ENCODE measurements at regions not wholly inside any gene's neighbourhood (a gene's known extent, or its start where the extent isn't known, plus 50 kb on each side); places are given as distances from the start of the nearest gene placed in this dataset.

DNA sequence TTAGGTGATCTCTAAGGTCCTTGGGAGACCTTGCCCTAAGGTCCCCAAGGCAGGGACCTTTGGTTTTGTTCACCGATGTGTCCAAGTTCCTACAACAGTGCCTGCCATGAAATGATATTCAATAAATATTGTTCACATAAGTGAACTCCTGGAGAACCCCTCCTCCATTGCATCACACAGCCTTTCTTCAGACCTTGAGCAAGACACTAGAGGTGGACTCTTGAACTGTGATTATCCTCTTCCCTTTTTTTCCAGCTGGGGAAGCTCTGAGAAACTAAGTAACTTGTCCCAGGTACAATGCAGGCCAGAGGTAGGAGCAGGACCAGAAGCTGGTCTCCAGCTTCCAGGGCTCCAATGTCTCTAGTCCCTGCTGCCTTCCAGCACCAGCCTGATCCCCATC is 76.6 kb upstream of the LMO1 start:
- DNase-seq (ENCODE audit: low read depth): no peak
- no peak overlapping the region for H3K4me3 ChIP-seq (ENCODE audit: low read depth, low read length)
- TF ChIP-seq, protein P1, sequence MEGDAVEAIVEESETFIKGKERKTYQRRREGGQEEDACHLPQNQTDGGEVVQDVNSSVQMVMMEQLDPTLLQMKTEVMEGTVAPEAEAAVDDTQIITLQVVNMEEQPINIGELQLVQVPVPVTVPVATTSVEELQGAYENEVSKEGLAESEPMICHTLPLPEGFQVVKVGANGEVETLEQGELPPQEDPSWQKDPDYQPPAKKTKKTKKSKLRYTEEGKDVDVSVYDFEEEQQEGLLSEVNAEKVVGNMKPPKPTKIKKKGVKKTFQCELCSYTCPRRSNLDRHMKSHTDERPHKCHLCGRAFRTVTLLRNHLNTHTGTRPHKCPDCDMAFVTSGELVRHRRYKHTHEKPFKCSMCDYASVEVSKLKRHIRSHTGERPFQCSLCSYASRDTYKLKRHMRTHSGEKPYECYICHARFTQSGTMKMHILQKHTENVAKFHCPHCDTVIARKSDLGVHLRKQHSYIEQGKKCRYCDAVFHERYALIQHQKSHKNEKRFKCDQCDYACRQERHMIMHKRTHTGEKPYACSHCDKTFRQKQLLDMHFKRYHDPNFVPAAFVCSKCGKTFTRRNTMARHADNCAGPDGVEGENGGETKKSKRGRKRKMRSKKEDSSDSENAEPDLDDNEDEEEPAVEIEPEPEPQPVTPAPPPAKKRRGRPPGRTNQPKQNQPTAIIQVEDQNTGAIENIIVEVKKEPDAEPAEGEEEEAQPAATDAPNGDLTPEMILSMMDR (conservative IDR thresholded peaks at IDR 0.05; ENCODE audit: low read depth, low read length): no peak

DNA sequence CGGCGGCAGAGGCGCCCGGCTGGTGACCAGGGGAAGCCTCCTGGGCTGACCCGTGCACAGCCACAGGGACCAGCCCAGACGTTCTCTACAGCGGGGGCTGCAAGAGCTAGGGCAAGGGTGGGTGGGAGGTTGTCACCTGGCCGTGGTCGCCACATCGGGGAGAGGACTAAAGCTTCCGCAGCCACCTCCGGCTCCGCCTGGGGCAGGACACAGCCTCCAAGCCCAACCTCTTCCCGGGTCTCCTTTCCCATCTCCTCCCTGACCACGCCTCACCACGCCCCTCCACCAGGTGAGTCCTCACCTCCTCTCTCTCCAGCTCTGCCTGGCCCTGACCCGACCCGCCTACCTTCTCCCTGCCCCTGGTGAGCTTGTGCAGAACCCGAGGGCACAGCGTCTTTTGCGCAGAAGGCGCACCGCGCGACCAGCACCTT is 75.9 kb upstream of the LMO1 start:
- no peak overlapping the region for H3K4me3 ChIP-seq (ENCODE audit: low read depth, low read length)
- TF ChIP-seq, protein P1 (conservative IDR thresholded peaks at IDR 0.05; ENCODE audit: low read depth, low read length): no peak
- DNase-seq (ENCODE audit: low read depth): no peak

DNA sequence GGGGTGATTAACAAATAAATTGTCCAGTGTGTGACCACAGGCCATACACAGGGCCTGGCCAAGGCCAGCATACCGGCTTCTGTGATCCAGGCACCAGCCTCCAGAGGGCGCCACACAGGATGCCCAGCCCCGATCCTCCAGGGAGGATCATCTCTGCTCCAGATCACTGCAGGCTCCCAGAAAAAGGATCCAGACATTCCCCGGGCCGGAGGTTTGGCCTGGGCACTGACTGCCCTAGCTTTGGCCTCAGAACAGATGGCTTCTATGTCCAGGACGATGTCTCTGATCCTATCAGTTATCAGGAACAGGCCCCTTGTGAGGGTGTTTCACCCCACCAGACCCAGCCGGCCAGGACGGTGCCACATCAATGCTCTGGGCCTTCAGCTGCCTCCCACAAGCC is 74.5 kb upstream of the LMO1 start:
- no peak overlapping the region for H3K4me3 ChIP-seq (ENCODE audit: low read depth, low read length)
- TF ChIP-seq, protein P1 (conservative IDR thresholded peaks at IDR 0.05; ENCODE audit: low read depth, low read length): peak; percentile 87
- no peak for DNase-seq (ENCODE audit: low read depth)

DNA sequence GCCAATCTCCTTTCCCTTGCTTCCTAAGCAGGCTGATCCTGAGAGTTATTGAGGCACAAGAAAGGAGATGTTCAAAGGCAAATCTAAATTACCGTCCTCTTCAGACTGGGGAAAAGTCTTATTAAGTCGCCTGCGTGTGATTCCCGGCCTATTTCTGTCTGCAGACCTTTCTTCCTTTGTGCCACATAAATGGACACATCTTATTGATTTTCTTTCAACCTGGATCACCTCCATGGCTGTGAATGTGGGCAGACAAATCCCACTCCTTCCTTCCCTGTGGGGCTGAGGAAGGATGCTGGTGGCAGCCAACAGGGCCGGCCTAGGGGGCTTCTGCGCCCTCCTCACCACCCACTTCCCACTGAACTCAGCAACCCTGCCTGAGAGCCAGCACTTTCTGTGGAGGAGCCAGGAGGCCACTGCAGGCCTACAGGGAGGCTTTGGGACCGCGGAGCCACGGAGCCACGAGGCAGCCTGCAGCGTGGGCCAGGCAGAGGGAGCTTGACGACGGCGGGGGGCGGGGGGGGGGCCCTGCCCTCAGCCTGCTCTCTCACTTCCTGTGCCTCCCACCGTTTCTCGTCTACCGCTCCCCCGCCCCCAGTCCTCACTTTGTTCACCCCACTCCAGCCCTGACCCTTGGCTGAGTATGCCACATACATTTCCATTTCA is 73.6 kb upstream of the LMO1 start:
- TF ChIP-seq, protein P1 (conservative IDR thresholded peaks at IDR 0.05; ENCODE audit: low read depth, low read length): no peak
- no peak overlapping the region for H3K4me3 ChIP-seq (ENCODE audit: low read depth, low read length)
- no peak for DNase-seq (ENCODE audit: low read depth)

DNA sequence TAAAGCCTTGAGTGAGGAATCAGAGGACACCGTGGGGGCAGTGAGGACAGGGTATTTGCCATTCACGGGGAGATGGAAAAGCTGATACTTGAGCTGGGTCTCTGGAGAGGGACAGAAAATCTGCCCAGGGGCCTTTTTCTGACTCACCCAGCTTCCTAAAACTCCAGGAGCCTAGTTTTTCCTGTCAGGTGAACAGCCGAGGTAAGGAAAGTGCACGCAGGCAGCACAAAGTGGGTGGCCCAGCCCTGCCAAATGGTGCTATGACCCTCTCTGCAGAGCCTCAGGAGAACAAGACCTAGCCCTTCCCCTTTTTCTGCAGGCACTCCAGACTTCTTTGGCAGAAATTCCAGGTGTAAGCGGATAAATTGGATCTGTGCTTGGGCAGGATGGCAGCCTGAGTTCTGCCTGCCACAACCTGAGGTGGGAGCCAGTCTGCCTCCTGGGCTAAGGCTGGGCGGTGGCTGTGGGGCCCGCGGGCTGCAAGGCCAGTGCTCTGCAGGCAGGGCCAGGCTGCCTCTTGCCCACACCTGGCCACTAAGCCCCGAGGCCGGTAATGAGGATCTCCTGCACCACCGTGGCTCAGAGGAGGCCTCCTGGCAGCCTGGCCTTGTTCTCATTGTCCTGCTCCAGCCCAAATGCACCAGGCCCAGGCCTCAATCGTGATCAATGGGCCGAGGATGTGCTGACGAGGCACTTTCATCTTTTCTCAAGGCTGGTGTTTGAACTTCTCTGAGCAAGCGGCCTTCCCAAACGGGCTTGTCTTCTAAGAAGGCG is 72.9 kb upstream of the LMO1 start:
- TF ChIP-seq, protein P1 (conservative IDR thresholded peaks at IDR 0.05; ENCODE audit: low read depth, low read length): no peak
- no peak overlapping the region for H3K4me3 ChIP-seq (ENCODE audit: low read depth, low read length)
- DNase-seq (ENCODE audit: low read depth): no peak

DNA sequence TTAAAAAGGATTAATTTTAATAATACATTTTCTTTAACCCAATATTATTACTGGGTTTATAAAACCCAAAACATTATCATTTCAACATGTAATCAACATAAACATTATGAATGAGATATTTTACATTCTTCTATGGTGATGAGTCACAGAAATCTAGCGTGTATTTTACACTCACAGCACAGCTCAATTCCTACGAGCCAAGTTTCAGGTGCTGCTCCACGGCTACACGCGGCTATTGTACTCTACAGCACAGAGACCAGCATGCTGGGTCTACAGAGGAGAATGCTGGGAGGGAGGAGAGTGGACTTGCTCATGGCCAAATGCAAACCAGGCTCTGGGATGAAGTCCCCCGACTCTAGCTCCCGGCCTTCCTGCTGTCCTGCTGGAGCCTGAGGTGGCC is 72.0 kb upstream of the LMO1 start:
- H3K4me3 ChIP-seq (ENCODE audit: low read depth, low read length): no peak overlapping the region
- TF ChIP-seq, protein P1 (conservative IDR thresholded peaks at IDR 0.05; ENCODE audit: low read depth, low read length): no peak
- DNase-seq (ENCODE audit: low read depth): no peak
